Glomerular endothelial cell (primary cell): ENCODE measurements at regions not wholly inside any gene's neighbourhood (a gene's known extent, or its start where the extent isn't known, plus 50 kb on each side); places are given as distances from the start of the nearest gene placed in this dataset.

ENCODE experiments used
- DNase-seq: peaks from one replicate; pipeline ENCODE4 v3.0.0-alpha.2; 2011; ENCODE audit warnings: low read depth, low spot score; ENCODE audit errors: extremely low read depth

- DNase-seq = no peak
Measured at GRCh38 chr20:50297498-50298376, 107.1 kb downstream of the CEBPB start.

- no peak for DNase-seq
Measured at GRCh38 chr20:50298554-50299324, 108.1 kb downstream of the CEBPB start.

- DNase-seq = no peak
Measured at GRCh38 chr20:50299325-50299629, 108.6 kb downstream of the CEBPB start.

DNA sequence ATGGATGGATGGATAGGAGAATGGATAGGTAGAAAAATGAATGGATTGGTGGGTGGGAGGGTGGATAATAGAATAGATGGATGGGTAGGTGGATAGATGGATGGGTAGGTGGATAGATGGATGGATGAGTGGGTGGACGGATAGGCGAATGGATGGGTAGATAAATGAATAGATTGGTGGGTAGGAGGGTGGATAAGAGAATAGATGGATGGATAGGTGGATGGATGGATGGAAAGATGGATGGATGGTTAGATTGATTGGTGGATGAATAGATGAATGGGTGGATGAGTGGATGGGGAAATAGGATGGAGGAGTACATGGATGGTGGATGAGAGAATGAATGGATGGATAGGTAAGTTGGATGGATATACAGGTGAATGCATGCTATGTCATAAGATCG lies 110.5 kb downstream of the CEBPB start:
- DNase-seq = no peak

GRCh38 chr20:50301712-50302111 lies 111.1 kb downstream of the CEBPB start:
- DNase-seq = no peak

- DNase-seq = no peak
Measured at GRCh38 chr20:50302341-50303057, 111.9 kb downstream of the CEBPB start.

DNA sequence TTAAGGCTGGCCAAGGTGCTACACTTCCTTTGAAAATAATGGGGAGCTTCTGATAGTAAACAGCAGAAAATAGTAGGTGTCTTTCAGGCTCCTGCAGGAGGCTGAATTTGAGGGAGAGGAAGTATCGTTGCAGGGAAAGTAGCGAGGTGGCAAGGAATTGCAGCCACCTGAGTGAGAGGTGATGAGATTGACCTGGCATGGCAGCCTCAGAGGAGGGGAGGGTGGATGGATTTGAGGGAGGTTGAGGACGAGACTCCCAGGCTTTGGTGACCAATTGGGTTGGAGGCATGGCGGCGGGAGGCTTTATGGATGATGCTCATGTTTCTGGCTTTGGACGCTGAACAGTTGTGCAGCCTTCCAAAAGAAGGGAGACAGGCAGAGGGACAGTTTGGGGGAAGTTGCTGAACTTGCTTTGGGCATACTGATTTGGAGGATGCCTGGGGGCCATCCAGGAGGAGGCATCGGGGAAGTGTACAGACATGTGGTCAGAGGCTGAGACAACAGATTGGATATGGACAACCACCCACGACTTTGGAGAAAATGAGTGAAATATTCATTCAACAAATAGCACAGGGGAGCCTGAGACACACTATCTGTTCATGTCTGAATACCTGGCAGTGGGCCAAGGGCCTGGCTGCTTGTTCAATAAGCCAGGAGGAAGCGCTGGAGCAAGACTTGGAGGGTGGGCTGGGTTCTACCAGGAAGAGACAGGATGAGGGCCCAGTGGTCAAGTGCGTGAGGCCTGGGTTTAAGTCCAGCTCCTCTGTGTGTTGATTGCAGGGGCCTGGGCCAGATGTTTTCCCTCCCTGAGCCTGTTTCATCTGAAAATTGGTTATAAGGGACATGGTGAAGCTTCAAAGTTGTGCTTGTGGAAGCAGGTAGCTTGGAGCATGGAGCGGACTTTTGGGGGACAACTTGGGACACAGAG lies 113.2 kb downstream of the CEBPB start:
- no peak for DNase-seq

DNA sequence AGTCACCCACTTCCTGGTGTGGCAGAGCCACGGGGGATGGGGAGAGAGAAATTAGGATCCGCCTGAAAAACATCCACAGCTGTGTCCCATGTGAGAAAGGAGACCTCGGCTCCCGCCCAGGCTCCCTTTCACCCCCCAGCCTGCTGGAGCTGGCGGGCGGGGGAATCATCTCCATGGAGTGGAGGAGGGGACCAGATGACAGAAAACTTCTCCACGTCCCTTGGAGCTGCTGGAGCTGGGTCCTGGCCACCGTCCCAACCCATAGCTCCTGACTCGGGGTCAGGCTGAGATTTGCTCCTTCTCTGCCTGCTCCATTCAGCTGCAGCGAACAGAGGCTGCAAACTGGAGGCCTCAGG lies 113.8 kb downstream of the CEBPB start:
- no peak for DNase-seq

DNA sequence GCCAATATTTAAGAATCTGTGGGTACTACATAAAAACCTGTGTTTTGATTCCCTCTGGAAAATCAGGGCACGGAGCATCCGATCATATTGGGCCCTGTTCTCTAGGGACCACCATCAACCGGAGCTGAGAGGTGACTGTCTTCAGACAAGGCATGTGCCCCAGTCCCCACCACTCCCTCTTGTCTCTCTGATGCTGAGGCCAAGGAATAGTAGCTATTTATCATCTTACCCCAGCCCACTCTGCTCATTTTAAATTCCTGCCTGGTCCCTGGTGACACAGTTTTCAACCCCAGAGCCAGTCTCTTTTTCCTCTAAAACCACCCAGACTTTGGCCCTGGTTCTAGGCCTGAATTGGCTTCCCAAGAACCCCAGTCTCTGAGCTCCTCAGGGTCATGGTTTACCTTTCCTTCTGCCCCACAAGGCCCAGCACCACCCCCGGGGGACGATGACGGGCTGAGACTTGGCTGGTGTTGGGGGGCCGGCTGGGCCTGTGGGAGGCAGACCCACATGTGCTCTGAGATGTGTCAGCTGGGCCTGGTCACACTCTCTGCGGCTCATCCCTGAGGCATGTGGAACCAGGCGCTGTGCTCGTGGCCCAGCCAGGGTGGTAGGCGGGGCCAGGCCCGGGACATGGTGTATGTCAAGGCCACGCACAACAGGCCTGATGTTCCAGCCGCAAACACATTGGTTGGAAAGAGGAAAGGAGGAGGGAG lies 114.4 kb downstream of the CEBPB start:
- DNase-seq = no peak

DNA sequence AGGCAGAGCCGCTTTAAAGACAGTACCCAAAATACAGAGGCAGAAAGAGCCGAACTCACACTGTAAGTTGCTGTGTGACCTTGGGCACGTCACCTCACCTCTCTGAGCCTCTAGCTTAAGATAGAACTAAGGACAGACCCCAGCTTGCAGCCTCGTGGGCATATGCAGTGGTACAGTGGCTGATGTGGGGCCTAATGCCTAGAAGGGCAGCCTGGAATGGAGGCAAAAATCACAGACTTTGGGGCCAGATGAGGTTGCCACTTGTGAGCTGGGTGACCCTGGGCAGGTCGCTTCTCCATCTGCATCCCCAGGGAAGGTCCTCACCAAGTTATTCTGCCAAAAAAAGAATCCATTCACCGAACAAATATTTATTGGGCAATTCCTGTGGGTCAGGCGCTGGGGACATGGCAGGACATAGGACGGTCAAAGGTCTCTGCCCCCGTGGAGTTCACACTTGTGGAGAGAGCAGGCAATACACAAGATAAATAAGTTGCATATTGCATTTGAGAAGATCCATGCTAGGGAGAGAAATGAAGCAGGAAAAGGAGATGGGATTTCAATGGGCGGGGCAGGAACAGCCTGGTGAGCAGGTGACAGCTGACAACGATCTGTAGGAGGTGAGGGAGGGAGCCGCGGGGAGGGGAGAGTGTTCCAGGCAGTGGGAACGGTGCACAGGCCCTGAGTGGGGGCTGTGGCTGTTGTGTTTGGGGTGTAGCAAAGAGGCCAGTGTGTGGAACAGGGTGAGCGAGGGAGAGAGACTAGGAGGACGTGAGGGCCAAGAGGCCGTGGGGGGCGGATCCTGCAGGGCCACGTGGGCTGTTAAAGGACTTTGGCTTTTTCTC lies 115.2 kb downstream of the CEBPB start:
- no peak for DNase-seq

DNA sequence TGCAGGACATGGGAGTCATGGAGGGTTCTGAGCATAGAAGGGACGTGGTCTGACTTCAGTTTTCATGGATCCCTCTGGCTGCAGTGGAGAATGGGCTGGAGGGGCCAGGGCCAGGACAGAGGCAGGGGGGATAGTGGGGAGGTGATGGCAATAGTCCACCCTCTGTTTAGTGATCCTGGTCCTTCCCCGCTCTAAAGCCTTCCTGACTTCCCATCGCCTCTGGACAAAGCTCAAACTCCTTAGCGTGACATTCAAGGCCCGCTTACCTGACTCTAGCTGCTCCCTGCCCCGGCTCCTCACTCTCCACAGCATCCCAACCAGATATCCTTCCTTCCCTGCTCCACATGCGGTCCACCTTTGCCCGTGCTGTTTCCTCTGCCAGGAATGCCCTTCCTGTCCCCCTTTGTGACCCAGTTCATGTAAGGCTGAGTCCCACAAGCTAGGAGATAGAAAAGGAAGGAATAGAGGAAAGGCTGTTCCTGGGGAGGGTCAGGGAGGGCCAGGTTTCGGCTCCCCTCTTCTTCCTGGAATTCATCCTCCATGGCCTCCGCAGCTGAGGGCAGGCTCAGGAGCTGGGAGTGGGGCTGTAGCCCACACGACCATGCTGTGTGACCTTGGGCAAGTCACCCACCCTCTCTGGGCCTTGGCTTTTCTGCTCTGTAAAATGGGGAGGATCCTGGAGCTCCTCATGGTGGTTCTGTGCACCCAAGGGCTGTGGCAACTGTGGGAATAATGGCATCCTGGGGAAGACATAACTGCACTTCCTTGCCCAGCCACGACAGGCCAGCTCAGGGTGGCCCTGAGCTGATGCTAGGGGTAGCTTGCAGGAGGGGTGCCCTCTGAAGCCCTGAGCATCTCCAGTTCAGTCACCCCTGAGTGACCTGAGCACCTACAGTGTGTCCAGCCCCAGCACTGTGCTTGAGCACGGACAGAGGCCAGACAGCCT lies 116.1 kb downstream of the CEBPB start:
- no peak for DNase-seq

DNA sequence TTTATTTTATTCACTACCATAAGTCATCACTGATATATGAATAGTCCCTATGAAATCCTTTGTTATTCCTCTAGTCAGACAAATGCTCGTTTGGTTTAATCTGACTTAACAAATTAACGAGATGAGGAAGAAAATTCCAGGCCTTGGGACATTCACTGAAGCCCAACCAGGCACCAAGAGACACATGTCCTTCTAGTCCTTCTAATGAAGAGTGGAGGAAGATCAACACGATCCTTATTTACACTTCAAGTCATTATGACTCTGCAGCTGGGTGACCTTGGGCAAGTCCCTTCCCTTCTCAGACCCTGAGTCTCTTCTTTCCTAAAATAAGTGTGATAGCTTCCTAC lies 117.5 kb downstream of the CEBPB start:
- no peak for DNase-seq

- no peak for DNase-seq
Measured at GRCh38 chr20:50308513-50309279, 118.1 kb downstream of the CEBPB start.

GRCh38 chr20:50309280-50309763 lies 118.7 kb downstream of the CEBPB start:
- no peak for DNase-seq

- DNase-seq = no peak
Measured at GRCh38 chr20:50309764-50310672, 119.4 kb downstream of the CEBPB start.

GRCh38 chr20:50310673-50311051 lies 120.0 kb downstream of the CEBPB start:
- DNase-seq = no peak
